Cardiac muscle cell (in vitro differentiated cells and primary cell): ENCODE measurements at regions not wholly inside any gene's neighbourhood (a gene's known extent, or its start where the extent isn't known, plus 50 kb on each side); places are given as distances from the start of the nearest gene placed in this dataset.

ENCODE experiments used
- DNase-seq, 2 donors: peaks; one replicate each; pipeline versions ENCODE4 v3.0.0 to v3.0.0-alpha.2; 2010 to 2017; ENCODE audit warnings: low read depth in 1 of 2, low spot score in 1 of 2
- H3K27ac ChIP-seq: fragments of 200-600 bp; sonication (generic); 2 replicates; pipeline ENCODE4 v1.5.1; 2016
- H3K27me3 ChIP-seq: fragments of 200-600 bp; sonication (generic); 2 replicates; pipeline ENCODE4 v1.6.0; 2016; ENCODE audit warnings: control low read depth
- H3K36me3 ChIP-seq: fragments of 200-600 bp; sonication (generic); 2 replicates; pipeline ENCODE4 v1.5.1; 2016; ENCODE audit warnings: control low read depth
- H3K4me1 ChIP-seq: fragments of 200-600 bp; sonication (generic); 2 replicates; pipeline ENCODE4 v1.8.1; 2017; ENCODE audit warnings: low read depth, mild to moderate bottlenecking, mixed run types
- H3K4me3 ChIP-seq: fragments of 200-600 bp; sonication (generic); 2 replicates; pipeline ENCODE4 v1.5.1; 2016; ENCODE audit warnings: mild to moderate bottlenecking
- H3K9me3 ChIP-seq: fragments of 200-600 bp; sonication (generic); 2 replicates; pipeline ENCODE4 v1.5.1; 2017; ENCODE audit warnings: low read depth, mild to moderate bottlenecking, control low read depth
- CTCF ChIP-seq: IDR thresholded peaks from 2 replicates; pipeline ENCODE4 v1.5.1; 2012; ENCODE audit warnings: low read depth, mild to moderate bottlenecking, low read length

GRCh38 chr5:40399349-40399748, 280.4 kb upstream of the PTGER4 start:
- no peak overlapping the region for H3K4me3 ChIP-seq
- H3K9me3 ChIP-seq = no peaks in the 10 kb centered on the region
- no peaks in the 10 kb centered on the region for H3K4me1 ChIP-seq
- H3K27me3 ChIP-seq = no peaks in the 10 kb centered on the region
- no peak for TF ChIP-seq CTCF
- no peak overlapping the region for H3K27ac ChIP-seq
- DNase-seq = no peak
- no peaks in the 10 kb centered on the region for H3K36me3 ChIP-seq

- no peak overlapping the region for H3K4me3 ChIP-seq
- H3K36me3 ChIP-seq = no peaks in the 10 kb centered on the region
- no peak overlapping the region for H3K27ac ChIP-seq
- H3K4me1 ChIP-seq = no peaks in the 10 kb centered on the region
- H3K27me3 ChIP-seq = no peaks in the 10 kb centered on the region
- no peak for DNase-seq
- no peak for TF ChIP-seq CTCF
- no peaks in the 10 kb centered on the region for H3K9me3 ChIP-seq
Observed at GRCh38 chr5:40397976-40398375, 281.7 kb upstream of the PTGER4 start.

- Histone ChIP-seq H3K9me3 (no peaks in the 10 kb centered on the region), H3K4me1 (no peaks in the 10 kb centered on the region), H3K4me3 (no peak overlapping the region), H3K27ac (no peak overlapping the region), H3K27me3 (no peaks in the 10 kb centered on the region), H3K36me3 (no peaks in the 10 kb centered on the region)
- DNase-seq = no peak
- no peak for TF ChIP-seq CTCF
Observed at GRCh38 chr5:40397091-40397490, 282.6 kb upstream of the PTGER4 start.

GRCh38 chr5:40396317-40396716, 283.4 kb upstream of the PTGER4 start:
- H3K27me3 ChIP-seq = no peaks in the 10 kb centered on the region
- no peak for DNase-seq
- no peak overlapping the region for H3K4me3 ChIP-seq
- H3K9me3 ChIP-seq = no peaks in the 10 kb centered on the region
- H3K27ac ChIP-seq = no peak overlapping the region
- TF ChIP-seq CTCF = no peak
- no peaks in the 10 kb centered on the region for H3K4me1 ChIP-seq
- no peaks in the 10 kb centered on the region for H3K36me3 ChIP-seq

- Histone ChIP-seq H3K4me3 (no peak overlapping the region), H3K27me3 (no peaks in the 10 kb centered on the region), H3K4me1 (no peaks in the 10 kb centered on the region), H3K36me3 (no peaks in the 10 kb centered on the region), H3K9me3 (no peaks in the 10 kb centered on the region), H3K27ac (no peak overlapping the region)
- DNase-seq = no peak
- no peak for TF ChIP-seq CTCF
Observed at GRCh38 chr5:40395251-40395650, 284.5 kb upstream of the PTGER4 start.

- no peak for TF ChIP-seq CTCF
- no peak for DNase-seq
- no peaks in the 10 kb centered on the region for H3K9me3 ChIP-seq
- H3K36me3 ChIP-seq = no peaks in the 10 kb centered on the region
- no peaks in the 10 kb centered on the region for H3K4me1 ChIP-seq
- H3K27ac ChIP-seq = no peak overlapping the region
- no peak overlapping the region for H3K4me3 ChIP-seq
- H3K27me3 ChIP-seq = no peaks in the 10 kb centered on the region
Observed at GRCh38 chr5:40394698-40395097, 285.0 kb upstream of the PTGER4 start.
